ENCODE measurements at regions not wholly inside any gene's neighbourhood (a gene's known extent, or its start where the extent isn't known, plus 50 kb on each side); places are given as distances from the start of the nearest gene placed in this dataset.

DNA sequence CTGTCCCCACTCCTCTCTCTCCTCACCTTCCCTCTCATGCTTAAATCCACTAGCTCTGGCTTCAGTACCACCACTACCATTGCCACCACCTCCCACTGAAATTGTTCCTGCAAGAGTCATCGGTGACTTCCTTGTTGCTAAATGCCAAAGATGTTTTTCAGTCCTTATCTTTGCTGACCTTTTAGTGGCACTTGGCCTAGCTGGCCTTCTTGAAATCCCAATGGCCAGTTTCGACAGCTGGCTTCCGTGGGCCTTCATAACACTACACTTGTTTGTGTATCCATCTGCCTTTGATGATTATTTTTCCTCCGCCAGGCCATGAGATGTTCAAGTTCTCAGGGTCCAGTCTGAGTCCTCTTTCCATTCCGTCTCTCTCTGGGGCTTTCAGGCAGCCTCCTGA is 118.2 kb upstream of the NANOS1 start:
- no peaks in the 10 kb centered on the region for H3K36me3 ChIP-seq
- no peaks in the 10 kb centered on the region for H3K9me3 ChIP-seq
- intact Hi-C loops (cut with DNase I; ENCODE audit: low total_unique reads) (no loop called here), in situ Hi-C loops (cut with MboI; ENCODE audit: low sequenced_read_pairs in 4 of 4) (no loop called here)
- H3K27ac ChIP-seq, result no peak overlapping the region
- H3K27me3 ChIP-seq, result no peaks in the 10 kb centered on the region
- no peak for TF ChIP-seq POLR2A (IDR thresholded peaks at IDR 0.05)
- TF ChIP-seq, protein P1, sequence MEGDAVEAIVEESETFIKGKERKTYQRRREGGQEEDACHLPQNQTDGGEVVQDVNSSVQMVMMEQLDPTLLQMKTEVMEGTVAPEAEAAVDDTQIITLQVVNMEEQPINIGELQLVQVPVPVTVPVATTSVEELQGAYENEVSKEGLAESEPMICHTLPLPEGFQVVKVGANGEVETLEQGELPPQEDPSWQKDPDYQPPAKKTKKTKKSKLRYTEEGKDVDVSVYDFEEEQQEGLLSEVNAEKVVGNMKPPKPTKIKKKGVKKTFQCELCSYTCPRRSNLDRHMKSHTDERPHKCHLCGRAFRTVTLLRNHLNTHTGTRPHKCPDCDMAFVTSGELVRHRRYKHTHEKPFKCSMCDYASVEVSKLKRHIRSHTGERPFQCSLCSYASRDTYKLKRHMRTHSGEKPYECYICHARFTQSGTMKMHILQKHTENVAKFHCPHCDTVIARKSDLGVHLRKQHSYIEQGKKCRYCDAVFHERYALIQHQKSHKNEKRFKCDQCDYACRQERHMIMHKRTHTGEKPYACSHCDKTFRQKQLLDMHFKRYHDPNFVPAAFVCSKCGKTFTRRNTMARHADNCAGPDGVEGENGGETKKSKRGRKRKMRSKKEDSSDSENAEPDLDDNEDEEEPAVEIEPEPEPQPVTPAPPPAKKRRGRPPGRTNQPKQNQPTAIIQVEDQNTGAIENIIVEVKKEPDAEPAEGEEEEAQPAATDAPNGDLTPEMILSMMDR (IDR thresholded peaks at IDR 0.05 in 4 of 5, conservative IDR thresholded peaks at IDR 0.05 in 1 of 5), result no peak
- peaks cover 0 to 7% of the 10 kb centered on the region in 2 donors for H3K4me1 ChIP-seq
- DNase-seq (no peak), ATAC-seq (no peak)
- no peak overlapping the region for H3K4me3 ChIP-seq

- no peak overlapping the region for H3K4me3 ChIP-seq
- H3K9me3 ChIP-seq, result no peaks in the 10 kb centered on the region
- DNase-seq (no peak), ATAC-seq (no peak)
- in situ Hi-C loops (cut with MboI; ENCODE audit: low sequenced_read_pairs in 4 of 4) (no loop called here), intact Hi-C loops (cut with DNase I; ENCODE audit: low total_unique reads) (no loop called here)
- H3K36me3 ChIP-seq, result no peaks in the 10 kb centered on the region
- H3K4me1 ChIP-seq, result peaks cover 0 to 7% of the 10 kb centered on the region in 2 donors
- no peaks in the 10 kb centered on the region for H3K27me3 ChIP-seq
- H3K27ac ChIP-seq, result no peak overlapping the region
- TF ChIP-seq POLR2A (IDR thresholded peaks at IDR 0.05), result no peak
- TF ChIP-seq, protein P1 (IDR thresholded peaks at IDR 0.05 in 4 of 5, conservative IDR thresholded peaks at IDR 0.05 in 1 of 5), result no peak
These were observed 116.4 kb upstream of the NANOS1 start for GRCh38 chr10:118912961-118913600.

DNA sequence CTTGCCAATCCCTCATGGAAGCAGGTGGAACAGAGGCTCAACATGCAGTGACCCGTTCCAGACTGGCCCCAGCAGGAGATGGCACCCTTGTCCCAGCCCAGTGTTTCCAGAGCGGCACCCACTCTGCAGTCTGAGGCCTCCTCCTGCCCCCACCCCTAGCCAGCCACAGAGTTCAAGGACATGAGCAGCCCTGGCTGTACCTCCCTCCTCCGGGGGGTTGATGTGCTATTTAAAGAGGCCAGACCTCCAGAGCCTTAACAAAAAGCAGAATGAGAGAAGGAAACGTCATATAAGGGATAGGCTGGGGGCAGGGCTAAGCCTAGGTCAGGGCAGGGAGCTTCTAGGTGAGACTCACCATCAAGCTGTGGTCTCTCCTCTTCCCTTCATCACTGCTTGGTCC is 115.7 kb upstream of the NANOS1 start:
- intact Hi-C loops (cut with DNase I; ENCODE audit: low total_unique reads), result no loop called here
- no peaks in the 10 kb centered on the region for H3K27me3 ChIP-seq
- H3K36me3 ChIP-seq, result no peaks in the 10 kb centered on the region
- TF ChIP-seq POLR2A (IDR thresholded peaks at IDR 0.05), result no peak
- TF ChIP-seq, protein P1 (IDR thresholded peaks at IDR 0.05 in 4 of 5, conservative IDR thresholded peaks at IDR 0.05 in 1 of 5), result no peak
- peaks cover 0 to 7% of the 10 kb centered on the region in 2 donors for H3K4me1 ChIP-seq
- no peak for DNase-seq
- H3K27ac ChIP-seq, result no peak overlapping the region
- no peaks in the 10 kb centered on the region for H3K9me3 ChIP-seq
- no peak overlapping the region for H3K4me3 ChIP-seq
- no peak for ATAC-seq
- in situ Hi-C loops (cut with MboI; ENCODE audit: low sequenced_read_pairs in 4 of 4), result no loop called here

DNA sequence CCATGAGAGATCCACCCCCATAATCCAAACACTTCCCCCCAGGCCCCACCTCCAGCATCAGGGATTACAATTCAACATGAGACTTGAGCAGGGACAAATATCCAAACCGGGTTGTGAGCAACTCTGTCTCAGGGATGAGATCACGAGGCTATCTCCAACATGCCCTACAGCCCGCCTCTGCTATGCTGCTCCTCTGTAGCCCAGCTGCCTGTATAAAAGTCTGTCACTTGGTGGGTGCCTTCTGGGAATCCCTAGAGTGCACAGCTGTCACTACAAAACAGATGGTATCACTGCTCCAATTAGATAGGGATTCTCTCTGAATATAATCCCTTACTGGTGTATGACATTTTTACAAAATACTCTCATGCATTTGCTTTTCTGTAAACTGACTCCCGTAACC is 114.9 kb upstream of the NANOS1 start:
- no peak overlapping the region for H3K27ac ChIP-seq
- no peaks in the 10 kb centered on the region for H3K27me3 ChIP-seq
- no peak for TF ChIP-seq POLR2A (IDR thresholded peaks at IDR 0.05)
- TF ChIP-seq, protein P1 (IDR thresholded peaks at IDR 0.05 in 4 of 5, conservative IDR thresholded peaks at IDR 0.05 in 1 of 5), result no peak
- H3K4me1 ChIP-seq, result peaks cover 0 to 7% of the 10 kb centered on the region in 2 donors
- no peaks in the 10 kb centered on the region for H3K36me3 ChIP-seq
- intact Hi-C loops (cut with DNase I; ENCODE audit: low total_unique reads), result no loop called here
- no peak for DNase-seq
- in situ Hi-C loops (cut with MboI; ENCODE audit: low sequenced_read_pairs in 4 of 4), result no loop called here
- no peak for ATAC-seq
- no peaks in the 10 kb centered on the region for H3K9me3 ChIP-seq
- no peak overlapping the region for H3K4me3 ChIP-seq

DNA sequence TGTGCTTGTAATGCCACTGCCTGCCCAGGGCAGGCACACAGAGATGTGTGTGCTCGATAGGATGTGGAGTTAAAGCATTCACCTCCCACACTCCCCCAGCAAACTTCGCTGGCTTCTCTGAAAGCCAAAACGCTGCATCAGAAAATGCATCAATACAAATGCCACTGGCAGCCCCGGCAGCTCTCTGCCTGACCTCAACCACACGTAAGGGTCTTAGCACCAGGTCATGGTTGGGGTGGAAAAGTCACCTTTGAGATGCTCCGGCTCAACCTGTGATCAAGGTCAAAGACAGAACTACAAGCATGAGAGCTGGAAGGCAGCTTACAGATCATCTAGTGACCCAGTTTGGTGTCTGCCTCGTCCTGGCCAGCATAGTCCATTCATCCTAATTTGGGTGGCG is 114.4 kb upstream of the NANOS1 start:
- no peak for TF ChIP-seq POLR2A (IDR thresholded peaks at IDR 0.05)
- TF ChIP-seq, protein P1 (IDR thresholded peaks at IDR 0.05 in 4 of 5, conservative IDR thresholded peaks at IDR 0.05 in 1 of 5), result no peak
- in situ Hi-C loops (cut with MboI; ENCODE audit: low sequenced_read_pairs in 4 of 4) (no loop called here), intact Hi-C loops (cut with DNase I; ENCODE audit: low total_unique reads) (no loop called here)
- H3K27me3 ChIP-seq, result no peaks in the 10 kb centered on the region
- no peak overlapping the region for H3K4me3 ChIP-seq
- no peaks in the 10 kb centered on the region for H3K36me3 ChIP-seq
- no peak for DNase-seq
- H3K4me1 ChIP-seq, result peaks cover 0 to 7% of the 10 kb centered on the region in 2 donors
- ATAC-seq, result no peak
- no peak overlapping the region for H3K27ac ChIP-seq
- no peaks in the 10 kb centered on the region for H3K9me3 ChIP-seq

Data from gastrocnemius medialis (tissue), 4 donors.